Body of pancreas (tissue), 4 donors: ENCODE measurements at regions not wholly inside any gene's neighbourhood (a gene's known extent, or its start where the extent isn't known, plus 50 kb on each side); places are given as distances from the start of the nearest gene placed in this dataset.

Experiments
- ATAC-seq: fragments of 150-250 bp; one replicate; pipeline ENCODE4 v1.9.1; 2016
- DNase-seq, 4 donors: peaks; one replicate each; pipeline ENCODE4 v3.0.0-alpha.2; 2019
- H3K27ac ChIP-seq, 4 donors: fragments of 200-600 bp; sonication (generic); 1 replicate in 3 of 4; 2 replicates in 1 of 4; pipeline versions ENCODE4 v1.5.1 to v1.6.1; 2016 to 2019; ENCODE audit warnings: mild to moderate bottlenecking in 1 of 4, mixed read lengths in 1 of 4, moderate library complexity in 1 of 4
- H3K27me3 ChIP-seq, 2 donors: fragments of 200-600 bp; sonication (generic); one replicate each; pipeline ENCODE4 v1.6.0; 2016; ENCODE audit warnings: mild to moderate bottlenecking in 1 of 2
- H3K36me3 ChIP-seq, 2 donors: fragments of 200-600 bp; sonication (generic); replicated peaks in 1 of 2; 2 replicates each; pipeline ENCODE4 v1.5.1; 2016; ENCODE audit warnings: low read depth in 2 of 2; ENCODE audit not compliant: insufficient read depth in 1 of 2
- H3K4me1 ChIP-seq: fragments of 200-600 bp; sonication (generic); one replicate; pipeline ENCODE4 v1.6.0; 2016
- H3K4me3 ChIP-seq, 2 donors: fragments of 200-600 bp; sonication (generic); 1 replicate in 1 of 2; 2 replicates in 1 of 2; pipeline ENCODE4 v1.5.1; 2016 to 2019
- H3K9me3 ChIP-seq, 3 donors: fragments of 200-600 bp; sonication (generic); 1 replicate in 2 of 3; 2 replicates in 1 of 3; pipeline ENCODE4 v1.5.1; 2016
- CTCF ChIP-seq, 7 experiments: fragments of 450-650 bp in 4 of 7; fragments of 200-600 bp in 3 of 7; sonication (generic) in 3 of 7; IDR thresholded peaks; one replicate each; pipeline ENCODE4 v1.5.1; 2016 to 2019; ENCODE audit warnings: antibody characterized with exemption in 7 of 7
- POLR2A ChIP-seq, 3 donors: fragments of 450-650 bp; IDR thresholded peaks; one replicate each; pipeline ENCODE4 v1.6.1; 2016; ENCODE audit warnings: antibody characterized with exemption in 3 of 3, mild to moderate bottlenecking in 2 of 3
- WGBS, 2 donors: methylation state at CpG; one replicate each; pipeline ENCODE4 v1.1.5; 2017; 5-methylcytosine and 5-hydroxymethylcytosine counted together
- intact Hi-C: fragments of 100-400 bp; cut with DNase I; formaldehyde crosslinking; loops from one replicate; pipeline ENCODE4 v1.15.1; 2023

GRCh38 chr1:194268839-194269238, 1082.4 kb upstream of the B3GALT2 start:
- intact Hi-C loops = no loop called here
- Histone ChIP-seq H3K4me1 (no peaks in the 10 kb centered on the region), H3K27me3 (no peaks in the 10 kb centered on the region), H3K4me3 (no peak overlapping the region), H3K36me3 (no peaks in the 10 kb centered on the region), H3K27ac (no peak overlapping the region), H3K9me3 (no peaks in the 10 kb centered on the region)
- DNase-seq (no peak), ATAC-seq (no peak)
- no peak for TF ChIP-seq CTCF (IDR thresholded peaks at IDR 0.05)
- no peak for TF ChIP-seq POLR2A (IDR thresholded peaks at IDR 0.05)

GRCh38 chr1:194267021-194267420, 1080.6 kb upstream of the B3GALT2 start:
- no peak for TF ChIP-seq POLR2A (IDR thresholded peaks at IDR 0.05)
- TF ChIP-seq CTCF (IDR thresholded peaks at IDR 0.05) = no peak
- WGBS, 2 donors = 51 to 59% methylated on average over 2 of the region's 2 CpGs
- H3K27me3 ChIP-seq = no peaks in the 10 kb centered on the region
- no peak overlapping the region for H3K27ac ChIP-seq
- no peaks in the 10 kb centered on the region for H3K36me3 ChIP-seq
- no peak for ATAC-seq
- no peaks in the 10 kb centered on the region for H3K9me3 ChIP-seq
- no peak overlapping the region for H3K4me3 ChIP-seq
- intact Hi-C loops = no loop called here
- DNase-seq = no peak
- H3K4me1 ChIP-seq = no peaks in the 10 kb centered on the region

- Histone ChIP-seq H3K4me1 (no peaks in the 10 kb centered on the region), H3K9me3 (no peaks in the 10 kb centered on the region), H3K27ac (no peak overlapping the region), H3K36me3 (no peaks in the 10 kb centered on the region), H3K27me3 (no peaks in the 10 kb centered on the region), H3K4me3 (no peak overlapping the region)
- DNase-seq (no peak), ATAC-seq (no peak)
- TF ChIP-seq CTCF (IDR thresholded peaks at IDR 0.05) (no peak), POLR2A (IDR thresholded peaks at IDR 0.05) (no peak)
- intact Hi-C loops = no loop called here
- WGBS, 2 donors = 41 to 52% methylated on average over 2 of the region's 2 CpGs
These were observed 1069.6 kb upstream of the B3GALT2 start for GRCh38 chr1:194256010-194256409.

GRCh38 chr1:194252199-194252598, 1065.8 kb upstream of the B3GALT2 start:
- intact Hi-C loops = no loop called here
- Histone ChIP-seq H3K27me3 (no peaks in the 10 kb centered on the region), H3K36me3 (no peaks in the 10 kb centered on the region), H3K4me3 (no peak overlapping the region), H3K27ac (no peak overlapping the region), H3K9me3 (no peaks in the 10 kb centered on the region), H3K4me1 (no peaks in the 10 kb centered on the region)
- TF ChIP-seq CTCF (IDR thresholded peaks at IDR 0.05) = no peak
- no peak for TF ChIP-seq POLR2A (IDR thresholded peaks at IDR 0.05)
- ATAC-seq (no peak), DNase-seq (no peak)
- WGBS, 2 donors = 32 to 36% methylated on average over 1 of the region's 1 CpG

- Histone ChIP-seq H3K36me3 (no peaks in the 10 kb centered on the region), H3K4me1 (no peaks in the 10 kb centered on the region), H3K27ac (no peak overlapping the region), H3K9me3 (no peaks in the 10 kb centered on the region), H3K4me3 (no peak overlapping the region), H3K27me3 (no peaks in the 10 kb centered on the region)
- TF ChIP-seq CTCF (IDR thresholded peaks at IDR 0.05) (no peak), POLR2A (IDR thresholded peaks at IDR 0.05) (no peak)
- intact Hi-C loops = no loop called here
- WGBS, 2 donors = 51 to 52% methylated on average over 1 of the region's 1 CpG
- DNase-seq = no peak
- no peak for ATAC-seq
These were observed 1054.8 kb upstream of the B3GALT2 start for GRCh38 chr1:194241215-194241614.
